ELR (cell line): ENCODE measurements at regions not wholly inside any gene's neighbourhood (a gene's known extent, or its start where the extent isn't known, plus 50 kb on each side); places are given as distances from the start of the nearest gene placed in this dataset.
"Not testable (repeated sequence)": the region's sequence is repeated elsewhere in the genome, so short reads cannot be mapped to it uniquely, and the experiment has no call there.

Source experiments
- DNase-seq: peaks from one replicate; pipeline ENCODE4 v3.0.0-alpha.2; 2015; ENCODE audit warnings: low read depth

DNA sequence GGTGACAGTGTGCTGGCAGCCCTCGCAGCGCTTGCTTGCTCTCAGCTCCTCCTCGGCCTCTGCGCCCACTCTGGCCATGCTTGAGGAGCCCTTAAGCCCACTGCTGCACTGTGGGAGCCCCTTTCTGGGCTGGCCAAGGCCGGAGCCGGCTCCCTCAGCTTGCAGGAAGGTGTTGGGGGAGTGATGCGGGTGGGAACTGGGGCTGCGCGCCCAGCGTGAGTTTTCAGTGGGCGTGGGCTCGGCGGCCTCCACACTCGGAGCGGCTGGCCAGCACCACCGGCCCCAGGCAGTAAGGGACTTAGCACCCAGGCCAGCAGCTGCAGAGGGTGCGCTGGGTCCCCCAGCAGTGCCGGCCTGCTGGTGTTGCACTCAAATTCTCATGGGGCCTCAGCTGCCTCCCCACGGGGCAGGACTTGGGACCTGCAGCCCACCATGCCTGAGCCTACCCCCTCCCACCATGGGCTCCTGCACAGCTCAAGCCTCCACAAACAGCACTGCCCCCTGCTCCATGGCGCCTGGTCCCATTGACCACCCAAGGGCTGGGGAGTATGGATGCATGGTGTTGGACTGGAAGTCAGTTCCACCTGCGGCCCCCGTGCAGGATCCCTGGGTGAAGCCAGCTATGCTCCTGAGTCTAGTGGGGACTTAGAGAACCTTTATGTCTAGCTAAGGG lies 223.1 kb upstream of the PTPRD start:
- DNase-seq, result no peak

GRCh38 chr9:10843151-10843550 lies 230.3 kb upstream of the PTPRD start:
- DNase-seq, result no peak

- DNase-seq, result no peak
Measured at GRCh38 chr9:10855847-10856246, 243.0 kb upstream of the PTPRD start.

- DNase-seq, result no peak
Measured at GRCh38 chr9:10858817-10859216, 246.0 kb upstream of the PTPRD start.

DNA sequence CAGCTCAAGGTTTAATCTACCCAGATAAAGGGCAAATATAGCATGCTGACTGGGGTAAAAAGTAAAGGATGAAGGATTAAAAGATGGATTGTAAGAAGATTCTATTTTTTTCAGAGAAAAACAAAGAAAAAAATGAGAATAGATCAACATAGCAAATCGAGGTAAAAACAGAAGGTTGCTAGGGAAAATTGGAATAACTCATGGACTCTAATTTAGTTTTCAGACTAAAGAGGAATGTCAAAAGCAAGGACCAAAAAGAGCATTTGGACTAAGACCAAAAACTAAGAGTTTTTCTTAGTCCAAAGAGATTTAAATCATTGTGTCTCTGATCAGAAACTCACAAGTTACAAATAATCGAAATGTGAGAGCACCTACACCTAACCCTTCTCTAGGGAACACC lies 250.7 kb upstream of the PTPRD start:
- DNase-seq, result no peak

GRCh38 chr9:10867194-10867593 lies 254.4 kb upstream of the PTPRD start:
- DNase-seq, result no peak

DNA sequence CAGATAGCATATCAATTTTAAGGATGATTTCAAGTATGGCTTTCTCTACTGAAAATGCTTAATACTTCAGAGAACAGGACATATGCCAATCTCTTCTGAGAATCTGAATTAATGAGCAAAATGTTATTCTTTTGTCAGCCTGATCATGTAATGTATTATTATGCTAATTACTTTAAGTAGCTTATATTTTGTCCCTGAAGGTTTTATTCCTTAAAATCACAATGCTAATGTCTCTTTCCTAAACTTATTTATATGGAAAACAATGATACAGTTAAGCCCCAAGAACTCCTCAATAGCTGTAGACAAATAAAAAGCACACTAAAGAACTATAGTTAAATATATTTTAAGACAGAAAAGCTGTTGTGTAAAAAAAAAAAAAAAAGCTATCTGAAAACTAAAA lies 256.9 kb upstream of the PTPRD start:
- DNase-seq, result no peak

DNA sequence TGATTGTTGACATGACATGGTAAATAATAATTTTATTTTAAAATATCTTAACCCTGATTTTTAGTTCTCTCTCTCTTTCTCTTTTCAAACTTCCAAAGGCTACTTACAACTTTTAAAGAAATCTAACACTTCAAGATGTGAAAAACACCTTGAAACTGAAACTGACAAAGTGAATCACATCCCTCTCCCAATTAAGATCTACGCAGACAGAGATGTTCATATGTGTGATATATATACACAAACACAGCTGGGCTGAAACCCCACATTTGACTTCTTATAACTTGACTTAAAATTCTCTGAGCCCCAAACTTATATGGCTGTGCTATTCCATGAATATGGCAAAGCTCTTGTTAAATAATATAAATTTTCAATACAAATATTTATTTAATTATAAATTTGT lies 261.2 kb upstream of the PTPRD start:
- no peak for DNase-seq

DNA sequence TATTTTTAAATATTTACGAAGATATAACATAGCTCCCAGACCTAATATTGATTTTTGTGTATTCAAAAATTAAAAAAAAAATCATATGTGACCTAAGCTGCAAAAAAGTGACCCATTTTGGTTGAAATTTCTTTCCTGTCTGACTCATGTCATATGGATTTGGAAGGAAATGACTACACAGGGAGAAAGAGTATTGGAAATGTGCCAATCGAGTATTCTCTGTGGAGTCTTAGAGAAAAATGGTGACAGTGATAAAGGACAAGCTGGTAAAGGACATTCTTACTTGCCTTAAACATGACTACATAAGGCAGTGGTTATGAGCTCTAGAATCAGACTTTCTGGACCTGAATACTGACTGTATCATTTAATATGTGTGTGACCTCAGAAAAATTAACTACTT lies 262.9 kb upstream of the PTPRD start:
- DNase-seq, result peak; percentile 2

- DNase-seq, result no peak
Measured at GRCh38 chr9:10876333-10876732, 263.5 kb upstream of the PTPRD start.

- not testable (repeated sequence) for DNase-seq
Measured at GRCh38 chr9:10890266-10890665, 277.5 kb upstream of the PTPRD start.

DNA sequence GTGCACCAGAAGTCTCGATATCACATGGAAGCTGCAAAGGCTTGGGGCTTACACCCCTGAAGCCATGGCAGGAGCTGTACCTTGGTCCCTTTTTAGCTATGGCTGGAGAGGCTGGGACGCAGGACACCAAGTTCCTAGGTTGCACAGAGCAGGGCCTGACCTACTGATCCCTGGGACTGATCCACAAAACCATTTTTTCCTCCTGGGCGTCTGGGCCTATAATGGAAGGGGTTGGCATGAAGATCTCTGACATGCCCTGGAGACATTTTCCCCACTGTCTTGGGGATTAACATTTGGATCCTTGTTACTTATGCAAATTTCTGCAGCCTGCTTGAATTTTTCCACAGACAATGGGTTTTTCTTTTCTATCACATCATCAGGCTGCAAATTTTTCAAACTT lies 286.7 kb upstream of the PTPRD start:
- no peak for DNase-seq

GRCh38 chr9:10903969-10904368 lies 291.2 kb upstream of the PTPRD start:
- no peak for DNase-seq

DNA sequence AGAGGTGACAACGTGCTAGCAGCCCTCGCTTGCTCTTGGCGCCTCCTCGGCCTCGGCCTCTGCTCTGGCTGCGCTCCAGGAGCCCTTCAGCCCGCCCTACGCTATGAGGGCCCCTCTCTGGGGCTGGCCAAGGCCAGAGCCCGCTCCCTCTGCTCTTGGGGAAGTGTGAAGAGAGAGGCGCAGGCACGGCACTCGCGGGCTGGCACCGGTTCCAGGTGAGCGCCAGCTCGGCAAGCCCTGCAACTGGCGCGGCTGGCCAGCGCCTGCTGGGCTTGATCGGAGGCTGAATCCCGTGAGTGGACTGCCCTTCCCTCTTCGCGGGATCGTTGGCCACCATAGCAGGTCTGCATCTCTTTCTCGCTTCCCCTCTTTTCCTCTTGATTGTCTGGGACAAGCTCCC lies 298.0 kb upstream of the PTPRD start:
- no peak for DNase-seq

DNA sequence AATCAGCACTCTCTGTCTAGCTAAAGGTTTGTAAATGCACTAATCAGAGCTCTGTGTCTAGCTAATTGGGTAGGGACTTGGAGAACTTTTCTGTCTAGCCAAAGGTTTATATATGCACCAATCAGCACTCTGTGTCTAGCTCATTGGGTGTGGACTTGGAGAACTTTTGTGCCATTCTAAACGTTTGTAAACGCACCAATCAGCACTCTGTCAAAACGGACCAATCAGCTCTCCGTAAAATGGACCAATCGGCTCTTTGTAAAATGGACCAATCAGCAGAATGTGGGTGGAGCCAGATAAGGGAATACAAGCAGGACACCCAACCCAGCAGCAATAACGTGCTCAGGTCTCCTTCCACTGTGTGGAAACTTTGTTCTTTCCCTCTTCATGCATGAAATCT lies 298.6 kb upstream of the PTPRD start:
- no peak for DNase-seq

GRCh38 chr9:10917001-10917400 lies 304.2 kb upstream of the PTPRD start:
- no peak for DNase-seq

DNA sequence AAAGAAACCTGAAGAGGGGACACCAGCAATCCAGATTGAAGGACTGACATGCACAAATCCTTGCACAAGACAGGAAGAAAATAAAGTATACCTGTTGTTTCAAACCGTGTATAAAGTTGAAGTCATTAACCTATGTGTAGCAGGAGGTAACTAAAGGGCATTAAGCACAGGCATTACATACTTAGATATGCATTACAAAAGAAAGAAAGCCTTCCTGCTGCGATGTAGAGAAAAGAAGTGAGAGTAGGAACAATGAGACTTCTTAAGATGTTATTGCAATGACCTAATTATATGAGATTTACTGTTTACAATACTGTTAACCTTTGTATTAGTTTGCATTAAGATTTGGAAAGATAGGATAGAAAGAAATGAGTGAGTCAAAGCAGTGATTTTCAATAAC lies 308.9 kb upstream of the PTPRD start:
- DNase-seq, result no peak

- no peak for DNase-seq
Measured at GRCh38 chr9:10925896-10926295, 313.1 kb upstream of the PTPRD start.

GRCh38 chr9:10928372-10928771 lies 315.6 kb upstream of the PTPRD start:
- DNase-seq, result no peak

DNA sequence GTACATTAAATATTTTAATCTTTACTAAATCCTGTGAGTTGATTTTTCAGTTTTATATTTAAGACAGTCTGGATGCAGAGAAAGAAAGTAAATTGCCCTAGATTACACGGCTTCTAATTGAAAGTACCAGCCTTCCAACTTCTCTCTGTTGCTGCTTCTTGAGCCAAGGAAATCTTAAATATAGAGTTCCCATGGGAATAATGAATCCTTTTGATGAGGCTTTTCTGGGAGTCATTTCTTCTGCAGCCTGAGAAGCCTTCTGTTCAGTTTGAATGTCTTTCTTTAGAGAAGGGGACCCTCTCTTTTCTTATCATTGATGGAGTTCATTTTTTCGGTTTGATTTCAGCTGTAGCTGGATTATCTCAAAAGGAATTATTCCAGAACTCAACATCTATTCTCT lies 317.3 kb upstream of the PTPRD start:
- no peak for DNase-seq

GRCh38 chr9:10946676-10947410 lies 334.0 kb upstream of the PTPRD start:
- no peak for DNase-seq

GRCh38 chr9:10957878-10958277 lies 345.1 kb upstream of the PTPRD start:
- DNase-seq, result no peak

- DNase-seq, result no peak
Measured at GRCh38 chr9:10961883-10962282, 349.1 kb upstream of the PTPRD start.

GRCh38 chr9:10983251-10983650 lies 370.4 kb upstream of the PTPRD start:
- DNase-seq, result no peak
